MM.1S (cell line): ENCODE measurements at regions not wholly inside any gene's neighbourhood (a gene's known extent, or its start where the extent isn't known, plus 50 kb on each side); places are given as distances from the start of the nearest gene placed in this dataset.

Source experiments
- DNase-seq: peaks from one replicate; pipeline ENCODE4 v3.0.0-alpha.2; 2015
- H2AFZ ChIP-seq: fragments of 300-600 bp; sonication (generic); 2 replicates; pipeline ENCODE4 v1.6.0; 2016; ENCODE audit warnings: antibody characterized with exemption, low read length
- H3F3A ChIP-seq: fragments of 300-600 bp; sonication (generic); 2 replicates; pipeline ENCODE4 v1.6.1; 2016; ENCODE audit warnings: mild to moderate bottlenecking, antibody characterized with exemption, low read length, moderate library complexity, mixed read lengths; ENCODE audit not compliant: insufficient read depth
- H3K27ac ChIP-seq: fragments of 300-600 bp; sonication (generic); 2 replicates; pipeline ENCODE4 v1.5.1; 2016; ENCODE audit warnings: mild to moderate bottlenecking, low read length
- H3K27me3 ChIP-seq: fragments of 300-600 bp; sonication (generic); replicated peaks from 2 replicates; pipeline ENCODE4 v1.6.0; 2016; ENCODE audit warnings: low read length; ENCODE audit not compliant: insufficient read depth
- H3K36me3 ChIP-seq: fragments of 300-600 bp; sonication (generic); replicated peaks from 2 replicates; pipeline ENCODE4 v1.6.1; 2016; ENCODE audit warnings: mild to moderate bottlenecking, low read length, mixed read lengths; ENCODE audit not compliant: insufficient read depth
- H3K4me1 ChIP-seq: fragments of 300-600 bp; sonication (generic); 2 replicates; pipeline ENCODE4 v1.6.1; 2016; ENCODE audit warnings: low read length, mixed read lengths
- H3K4me2 ChIP-seq: fragments of 300-600 bp; sonication (generic); 2 replicates; pipeline ENCODE4 v1.6.0; 2016; ENCODE audit warnings: low read depth, low read length
- H3K4me3 ChIP-seq: fragments of 300-600 bp; sonication (generic); 2 replicates; pipeline ENCODE4 v1.5.1; 2016; ENCODE audit warnings: low read length, mixed read lengths
- H3K79me2 ChIP-seq: fragments of 300-600 bp; sonication (generic); 2 replicates; pipeline ENCODE4 v1.6.1; 2016; ENCODE audit warnings: mixed run types, low read length, mixed read lengths
- H3K9ac ChIP-seq: fragments of 300-600 bp; sonication (generic); 2 replicates; pipeline ENCODE4 v1.6.1; 2016; ENCODE audit warnings: low read length, mixed read lengths
- H3K9me2 ChIP-seq: fragments of 300-600 bp; sonication (generic); replicated peaks from 2 replicates; pipeline ENCODE4 v1.6.1; 2016; ENCODE audit warnings: mild to moderate bottlenecking, low read length, mixed read lengths; ENCODE audit not compliant: insufficient read depth
- H3K9me3 ChIP-seq: fragments of 300-600 bp; sonication (generic); replicated peaks from 2 replicates; pipeline ENCODE4 v1.6.1; 2016; ENCODE audit warnings: mild to moderate bottlenecking, low read length, mixed read lengths; ENCODE audit not compliant: insufficient read depth
- H4K20me1 ChIP-seq: fragments of 300-600 bp; sonication (generic); 2 replicates; pipeline ENCODE4 v1.6.1; 2016; ENCODE audit warnings: mild to moderate bottlenecking, low read length, moderate library complexity, mixed read lengths; ENCODE audit not compliant: insufficient read depth
- CTCF ChIP-seq: fragments of 300-600 bp; sonication (generic); IDR thresholded peaks from 2 replicates; pipeline ENCODE4 v1.5.1; 2016; ENCODE audit warnings: antibody characterized with exemption, low read length, mixed read lengths
- EZH2 ChIP-seq: fragments of 300-600 bp; sonication (generic); optimal IDR thresholded peaks from 2 replicates; pipeline ENCODE3; 2017; ENCODE audit warnings: low read depth, mild to moderate bottlenecking, antibody characterized with exemption, low read length, mixed read lengths
- EZH2phosphoT487 ChIP-seq: fragments of 300-600 bp; sonication (generic); IDR thresholded peaks from 2 replicates; pipeline ENCODE4 v1.6.1; 2018; ENCODE audit warnings: antibody characterized with exemption, low read length

GRCh38 chrX:23612846-23613245 is 54.4 kb upstream of the PRDX4 start:
- no peak overlapping the region for H3K4me3 ChIP-seq

GRCh38 chrX:23616361-23616760 is 50.9 kb upstream of the PRDX4 start:
- H3K9ac ChIP-seq: no peak overlapping the region
- no peaks in the 10 kb centered on the region for H3K4me1 ChIP-seq
- no peaks in the 10 kb centered on the region for H3K79me2 ChIP-seq
- no peak overlapping the region for H2AFZ ChIP-seq
- no peak for TF ChIP-seq EZH2
- peak; percentile 34 for TF ChIP-seq CTCF
- H3K4me2 ChIP-seq: no peak overlapping the region
- H3K4me3 ChIP-seq: no peak overlapping the region
- no peaks in the 10 kb centered on the region for H3F3A ChIP-seq
- H3K27ac ChIP-seq: no peak overlapping the region
- H4K20me1 ChIP-seq: no peaks in the 10 kb centered on the region
- H3K27me3 ChIP-seq: no peaks in the 10 kb centered on the region
- H3K9me2 ChIP-seq: no peaks in the 10 kb centered on the region
- DNase-seq: peak; percentile 6
- H3K36me3 ChIP-seq: no peaks in the 10 kb centered on the region
- H3K9me3 ChIP-seq: no peaks in the 10 kb centered on the region

More at GRCh38 chrX:23612846-23613245, 54.4 kb upstream of the PRDX4 start:
- Histone ChIP-seq H3K9me3 (no peaks in the 10 kb centered on the region), H2AFZ (no peak overlapping the region), H3K9ac (no peak overlapping the region), H3K4me2 (no peak overlapping the region), H4K20me1 (no peaks in the 10 kb centered on the region), H3K79me2 (no peaks in the 10 kb centered on the region), H3K27ac (no peak overlapping the region), H3K36me3 (no peaks in the 10 kb centered on the region), H3F3A (no peaks in the 10 kb centered on the region), H3K4me1 (no peaks in the 10 kb centered on the region), H3K27me3 (no peaks in the 10 kb centered on the region), H3K9me2 (no peaks in the 10 kb centered on the region)
- TF ChIP-seq EZH2phosphoT487: no peak
- no peak for TF ChIP-seq CTCF
- TF ChIP-seq EZH2: no peak
- no peak for DNase-seq
